HL-60/S4 treated with retinoic acid at 250 ng/mL for 4 days and 3 days (cell line): ENCODE measurements at regions not wholly inside any gene's neighbourhood (a gene's known extent, or its start where the extent isn't known, plus 50 kb on each side); places are given as distances from the start of the nearest gene placed in this dataset.

Experiments used
- in situ Hi-C: fragments of 300-500 bp; cut with MboI; formaldehyde crosslinking; loops from 2 replicates; pipeline ENCODE4 v1.7.0; 2022; ENCODE audit warnings: low sequenced_read_pairs

- in situ Hi-C loops: loop anchor here (10.0 to 25.0 kb wide), 2 partner anchors 90 to 243 kb away; partner anchors contain the start of genes GLRX5 and TCL1B
Measured at GRCh38 chr14:95444132-95445129, 72.0 kb downstream of the SYNE3 start.

GRCh38 chr14:95442633-95443021, 73.8 kb downstream of the SYNE3 start:
- in situ Hi-C loops: loop anchor here (10.0 to 25.0 kb wide), 2 partner anchors 92 to 245 kb away; partner anchors contain the start of genes GLRX5 and TCL1B

DNA sequence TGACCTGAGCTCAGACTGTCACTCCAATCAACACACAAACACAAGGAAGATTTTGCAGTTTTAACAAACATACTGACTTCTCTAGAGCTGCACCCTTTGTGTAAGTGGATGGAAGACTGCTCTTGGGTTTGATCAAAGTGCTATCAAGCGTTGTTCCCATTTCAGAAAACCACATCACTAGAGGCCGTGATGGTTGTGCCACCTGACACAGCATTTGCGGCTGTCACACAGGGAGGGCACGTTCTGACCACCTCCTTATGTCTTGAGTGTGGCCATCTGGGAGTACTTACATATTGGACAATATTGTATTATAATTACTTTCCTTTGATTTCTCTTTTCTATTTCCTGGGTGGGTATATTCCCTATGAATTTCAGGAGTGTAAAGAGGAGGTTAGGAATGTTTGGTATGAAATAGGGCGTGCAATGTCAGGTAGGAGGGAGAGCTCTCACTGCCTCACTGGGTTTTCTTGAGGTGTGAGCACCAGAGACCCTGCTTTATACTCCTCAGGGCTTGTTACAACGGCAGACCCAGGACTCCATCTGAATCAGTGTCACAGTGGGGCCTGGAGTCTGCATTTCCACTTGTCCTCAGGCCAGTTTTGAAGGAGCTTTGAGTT, 74.3 kb downstream of the SYNE3 start:
- in situ Hi-C loops: loop anchor here (10.0 to 25.0 kb wide), 2 partner anchors 93 to 245 kb away; partner anchors contain the start of genes GLRX5 and TCL1B

- in situ Hi-C loops: loop anchor here (10.0 to 25.0 kb wide), 2 partner anchors 94 to 246 kb away; partner anchors contain the start of genes GLRX5 and TCL1B
Measured at GRCh38 chr14:95440951-95441350, 75.5 kb downstream of the SYNE3 start.

GRCh38 chr14:95440496-95440895, 76.0 kb downstream of the SYNE3 start:
- in situ Hi-C loops: loop anchor here (10.0 to 25.0 kb wide), 2 partner anchors 94 to 247 kb away; partner anchors contain the start of genes GLRX5 and TCL1B

DNA sequence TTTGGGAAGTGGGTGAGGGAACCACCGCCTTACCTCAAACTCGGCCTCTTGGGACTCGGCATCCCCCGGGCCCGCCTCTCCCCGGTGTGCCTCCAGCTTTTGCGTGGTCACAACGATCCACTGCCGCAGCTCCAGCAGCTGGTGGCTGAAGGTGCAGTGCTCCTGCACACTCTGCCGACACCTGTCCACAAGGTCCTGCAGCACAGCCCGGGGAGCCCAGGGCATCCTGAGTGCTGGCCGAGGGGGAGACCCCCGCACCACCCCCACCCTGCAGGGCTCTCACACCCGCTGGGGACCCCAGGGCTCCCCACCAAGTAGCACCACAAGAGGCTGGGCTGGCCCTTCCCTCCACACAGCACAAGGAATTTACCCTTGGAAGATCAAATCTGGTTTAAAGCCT, 76.6 kb downstream of the SYNE3 start:
- in situ Hi-C loops: loop anchor here (10.0 to 25.0 kb wide), 2 partner anchors 95 to 247 kb away; partner anchors contain the start of genes GLRX5 and TCL1B

DNA sequence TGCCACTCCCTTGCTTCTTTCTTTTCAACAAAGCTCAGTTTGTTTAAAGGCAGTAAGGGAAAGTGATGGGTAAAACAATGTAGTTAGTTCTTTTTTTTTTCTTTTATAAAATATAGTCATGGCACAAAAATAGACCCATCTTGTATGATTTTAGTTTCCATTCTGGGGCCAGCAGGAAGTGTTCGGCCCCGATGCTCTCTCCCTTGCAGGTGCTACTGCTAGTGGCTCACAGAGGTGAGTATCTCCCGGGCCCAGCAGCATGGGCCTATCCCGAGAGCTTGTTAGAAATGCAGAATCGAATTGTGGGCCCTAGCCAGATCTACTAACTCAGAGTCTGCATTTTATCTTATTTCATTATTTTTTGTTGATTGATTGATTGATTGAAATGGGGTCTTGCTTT, 78.7 kb downstream of the SYNE3 start:
- in situ Hi-C loops: loop anchor here (25.0 kb wide), 1 partner anchor 250 kb away; the partner anchor contains the start of gene TCL1B

- in situ Hi-C loops: loop anchor here (25.0 kb wide), 1 partner anchor 251 kb away; the partner anchor contains the start of gene TCL1B
Measured at GRCh38 chr14:95436354-95436753, 80.1 kb downstream of the SYNE3 start.

GRCh38 chr14:95434121-95434520, 82.3 kb downstream of the SYNE3 start:
- in situ Hi-C loops: loop anchor here (25.0 kb wide), 1 partner anchor 253 kb away; the partner anchor contains the start of gene TCL1B

DNA sequence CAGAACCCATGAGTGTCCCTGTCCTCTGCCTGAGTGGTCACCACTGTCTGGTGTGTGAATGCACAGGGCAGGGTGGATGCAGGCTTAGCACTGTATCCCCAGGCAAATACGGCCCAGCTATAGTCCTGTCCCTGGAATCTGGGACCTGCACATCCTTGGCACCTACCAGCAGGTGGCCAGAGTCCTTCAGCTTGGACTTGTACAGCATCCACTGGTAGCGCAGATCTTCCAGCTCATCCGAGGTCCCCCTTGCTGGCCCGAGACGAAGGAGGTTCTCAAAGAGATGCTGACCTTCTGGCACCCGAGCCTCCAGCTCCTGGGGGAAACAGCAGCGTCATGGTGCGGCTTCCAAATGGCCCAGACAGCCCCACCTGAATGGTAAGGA, 83.4 kb downstream of the SYNE3 start:
- in situ Hi-C loops: loop anchor here (25.0 kb wide), 1 partner anchor 254 kb away; the partner anchor contains the start of gene TCL1B

DNA sequence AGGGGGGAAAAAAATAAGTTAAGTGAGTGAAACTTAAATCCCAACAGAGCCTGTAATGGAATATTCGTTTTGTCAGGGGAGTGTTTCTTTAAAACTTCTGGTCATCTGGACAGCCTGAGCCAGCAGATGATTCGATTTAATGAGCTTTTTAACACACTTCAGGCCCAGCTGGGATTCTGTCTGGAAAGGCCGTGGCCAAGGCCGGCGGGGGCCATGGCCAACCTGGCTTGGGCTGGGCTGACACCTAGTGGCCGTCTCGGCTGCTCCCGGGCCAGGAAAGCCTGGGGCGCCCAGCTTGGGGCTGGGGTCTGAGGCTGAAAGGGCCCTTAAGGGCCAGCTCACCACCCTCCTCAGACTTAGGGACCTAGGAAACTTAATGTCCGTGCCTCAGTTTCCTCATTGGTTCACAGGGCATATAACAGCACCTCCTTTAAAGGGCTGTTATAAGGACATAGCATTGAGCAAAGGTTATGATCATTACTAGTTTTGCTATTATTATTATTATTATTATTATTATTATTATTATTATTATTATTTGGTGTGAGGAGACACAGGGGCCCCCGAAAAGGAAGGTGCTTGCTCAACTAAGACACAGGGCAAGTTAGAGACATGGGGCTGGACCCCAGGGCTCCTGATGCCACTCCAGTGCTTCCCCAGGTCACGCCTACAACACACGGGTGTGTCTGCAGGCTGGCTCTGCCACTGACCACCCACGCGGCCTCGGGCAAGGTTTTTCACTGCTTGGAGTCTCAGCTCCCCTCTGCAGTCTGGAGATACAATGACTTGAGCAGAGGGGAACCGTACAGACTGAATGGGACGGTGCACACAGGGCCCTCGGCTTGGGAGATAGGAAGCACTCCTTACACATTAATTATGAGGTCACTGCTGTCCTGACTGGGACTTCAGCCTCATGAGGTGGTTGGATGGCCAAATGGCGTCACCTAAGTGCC, 84.0 kb downstream of the SYNE3 start:
- in situ Hi-C loops: loop anchor here (25.0 kb wide), 1 partner anchor 255 kb away; the partner anchor contains the start of gene TCL1B

- in situ Hi-C loops: loop anchor here (25.0 kb wide), 1 partner anchor 256 kb away; the partner anchor contains the start of gene TCL1B
Measured at GRCh38 chr14:95431199-95432143, 85.0 kb downstream of the SYNE3 start.

GRCh38 chr14:95428557-95428956, 87.9 kb downstream of the SYNE3 start:
- in situ Hi-C loops: loop anchor here (25.0 kb wide), 1 partner anchor 259 kb away; the partner anchor contains the start of gene TCL1B

GRCh38 chr14:95426116-95426475, 90.4 kb downstream of the SYNE3 start:
- in situ Hi-C loops: loop anchor here (25.0 kb wide), 1 partner anchor 261 kb away; the partner anchor contains the start of gene TCL1B

GRCh38 chr14:95425369-95426115, 90.9 kb downstream of the SYNE3 start:
- in situ Hi-C loops: loop anchor here (25.0 kb wide), 1 partner anchor 262 kb away; the partner anchor contains the start of gene TCL1B

DNA sequence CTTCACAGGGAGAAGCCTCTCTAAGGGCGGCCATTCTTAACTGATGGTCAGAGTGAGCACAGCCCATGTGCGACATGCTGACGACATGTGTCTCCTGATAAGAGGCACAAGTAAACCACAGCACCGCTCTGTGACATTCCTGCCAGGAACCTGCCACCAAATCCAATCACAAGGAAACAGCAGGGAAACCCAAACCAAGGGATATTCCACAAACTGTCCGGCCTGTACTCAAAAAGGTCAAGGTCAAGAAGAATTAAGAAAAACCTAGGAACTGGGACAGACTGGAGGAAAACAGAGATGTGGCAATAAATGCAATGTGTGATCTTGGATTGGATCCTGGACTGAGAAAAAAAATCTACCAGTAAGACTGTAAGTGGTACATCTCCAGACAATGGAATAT, 91.9 kb downstream of the SYNE3 start:
- in situ Hi-C loops: no loop called here

- in situ Hi-C loops: no loop called here
Measured at GRCh38 chr14:95421741-95422140, 94.7 kb downstream of the SYNE3 start.

- in situ Hi-C loops: no loop called here
Measured at GRCh38 chr14:95420060-95420459, 96.4 kb downstream of the SYNE3 start.
